ENCODE measurements at regions not wholly inside any gene's neighbourhood (a gene's known extent, or its start where the extent isn't known, plus 50 kb on each side); places are given as distances from the start of the nearest gene placed in this dataset.
"Not testable (repeated sequence)": the region's sequence is repeated elsewhere in the genome, so short reads cannot be mapped to it uniquely, and the experiment has no call there.

DNA sequence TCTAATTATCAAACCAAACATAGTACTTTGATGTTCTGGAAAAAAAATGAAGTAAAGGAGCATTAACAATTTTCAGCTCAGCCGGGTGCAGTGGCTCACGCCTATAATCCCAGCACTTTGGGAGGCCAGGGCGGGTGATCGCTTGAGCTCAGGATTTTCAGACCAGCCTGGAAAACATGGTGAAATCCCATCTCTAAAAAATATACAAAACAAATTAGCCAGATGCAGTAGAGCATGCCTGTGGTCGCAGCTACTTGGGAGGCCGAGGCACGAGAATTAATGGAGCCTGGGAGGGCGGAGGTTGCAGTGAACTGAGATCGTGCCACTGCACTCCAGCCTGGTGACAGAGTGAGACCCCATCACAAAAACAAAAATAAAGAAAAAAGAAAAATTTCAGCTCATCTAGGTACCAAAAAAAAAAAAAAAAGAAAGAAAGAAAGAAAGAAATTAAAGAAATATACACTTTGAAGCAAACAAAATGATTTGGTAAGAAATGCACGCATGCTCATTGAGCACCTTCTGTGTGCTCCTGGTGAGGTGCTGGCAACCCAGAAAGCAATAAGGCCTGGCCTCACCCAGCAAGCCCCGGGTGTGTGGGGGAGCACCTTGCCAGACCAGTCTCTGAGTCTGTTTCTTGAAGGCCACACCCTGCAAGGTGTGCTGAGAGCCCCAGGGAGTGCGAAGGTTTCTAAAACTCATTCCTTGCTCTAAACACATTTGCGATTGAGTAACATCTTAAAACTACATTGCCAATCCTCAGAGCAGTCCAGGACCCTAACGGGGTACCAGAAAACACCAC, 133.5 kb downstream of the TFCP2L1 start:
- no peak for DNase-seq

DNA sequence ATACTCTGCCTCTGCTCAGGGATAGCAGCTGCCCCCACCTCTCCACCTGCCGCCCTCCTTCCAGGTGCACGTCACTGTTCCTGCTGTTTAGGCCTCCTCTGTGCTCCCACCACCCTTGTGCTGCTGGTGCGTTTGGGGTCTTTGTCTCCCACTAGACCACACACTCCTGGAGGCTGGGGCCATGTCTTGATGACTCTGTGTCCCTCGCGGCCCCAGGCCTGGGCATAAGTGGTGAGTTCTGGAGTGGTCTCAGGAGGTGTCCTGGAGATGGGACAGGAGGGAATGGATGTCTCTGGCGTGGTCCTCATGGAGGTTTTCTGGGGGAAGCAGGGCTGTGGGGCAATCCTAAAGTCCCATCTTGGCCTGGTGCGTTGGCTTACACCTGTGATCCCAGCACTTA, 132.1 kb downstream of the TFCP2L1 start:
- no peak for DNase-seq

DNA sequence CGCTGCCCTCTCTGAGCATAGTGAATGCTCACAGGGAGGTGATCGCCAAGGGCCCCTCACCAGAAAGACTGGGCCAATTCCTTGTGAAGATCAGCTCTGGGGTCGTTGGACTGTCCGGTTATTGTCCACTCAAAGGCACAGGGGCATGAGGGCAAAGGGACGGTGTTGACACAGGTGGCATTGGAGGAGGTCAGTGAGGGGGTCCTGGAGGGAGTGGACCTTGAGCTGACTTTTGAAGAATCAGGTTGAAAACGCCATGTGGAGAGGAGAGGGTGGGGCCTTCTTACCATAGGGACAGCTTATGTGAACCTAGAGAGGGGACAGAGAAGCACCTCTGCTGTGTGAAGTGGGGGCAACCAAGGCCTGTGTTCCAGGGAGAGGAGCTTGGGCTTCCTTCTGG, 131.5 kb downstream of the TFCP2L1 start:
- DNase-seq: no peak

DNA sequence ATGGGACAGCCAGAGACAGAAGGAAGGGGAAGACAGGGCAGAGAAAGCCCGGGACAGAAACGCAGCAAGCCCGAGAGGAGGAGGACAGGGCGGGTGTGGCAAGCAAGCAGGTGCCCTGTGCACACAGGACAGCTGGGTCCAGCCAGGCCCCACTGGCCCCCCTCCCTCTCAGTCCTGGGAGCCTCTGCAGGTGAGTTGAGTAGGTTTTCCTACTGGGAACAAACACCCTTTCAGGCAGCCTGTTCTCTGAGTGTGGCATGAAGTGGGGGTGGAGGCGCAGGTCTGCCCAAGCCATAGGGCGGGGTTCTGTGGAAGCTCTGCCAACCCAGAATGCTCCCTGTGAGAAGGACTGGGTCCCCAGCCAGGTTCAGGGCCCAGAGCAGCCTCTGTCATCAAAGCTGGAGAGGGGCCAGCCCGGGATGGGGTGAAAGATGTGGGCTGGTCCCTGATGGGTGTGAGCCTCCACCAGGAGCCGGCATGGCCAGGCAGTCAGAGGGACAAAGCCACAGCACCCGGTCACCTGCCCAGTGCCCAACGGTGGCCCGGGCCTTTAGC, 129.4 kb downstream of the TFCP2L1 start:
- DNase-seq: no peak

DNA sequence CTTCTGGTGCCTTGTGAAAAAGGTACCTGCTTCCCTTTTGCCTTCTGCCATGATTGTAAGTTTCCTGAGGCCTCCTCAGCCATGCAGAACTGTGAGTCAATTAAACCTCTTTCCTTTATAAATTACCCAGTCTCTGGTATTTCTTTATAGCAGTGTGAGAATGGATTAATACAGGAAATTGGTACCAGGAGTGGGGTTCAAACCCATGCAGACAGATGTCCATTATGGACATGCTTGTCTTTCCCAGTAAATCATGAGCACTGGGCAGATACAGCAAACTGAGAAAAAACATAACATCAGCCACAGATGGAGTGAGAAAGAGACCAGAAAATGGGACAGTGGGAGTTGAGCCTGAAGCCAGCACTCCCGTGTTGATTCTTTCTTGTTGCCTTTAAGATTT, 127.5 kb downstream of the TFCP2L1 start:
- not testable (repeated sequence) for DNase-seq

DNA sequence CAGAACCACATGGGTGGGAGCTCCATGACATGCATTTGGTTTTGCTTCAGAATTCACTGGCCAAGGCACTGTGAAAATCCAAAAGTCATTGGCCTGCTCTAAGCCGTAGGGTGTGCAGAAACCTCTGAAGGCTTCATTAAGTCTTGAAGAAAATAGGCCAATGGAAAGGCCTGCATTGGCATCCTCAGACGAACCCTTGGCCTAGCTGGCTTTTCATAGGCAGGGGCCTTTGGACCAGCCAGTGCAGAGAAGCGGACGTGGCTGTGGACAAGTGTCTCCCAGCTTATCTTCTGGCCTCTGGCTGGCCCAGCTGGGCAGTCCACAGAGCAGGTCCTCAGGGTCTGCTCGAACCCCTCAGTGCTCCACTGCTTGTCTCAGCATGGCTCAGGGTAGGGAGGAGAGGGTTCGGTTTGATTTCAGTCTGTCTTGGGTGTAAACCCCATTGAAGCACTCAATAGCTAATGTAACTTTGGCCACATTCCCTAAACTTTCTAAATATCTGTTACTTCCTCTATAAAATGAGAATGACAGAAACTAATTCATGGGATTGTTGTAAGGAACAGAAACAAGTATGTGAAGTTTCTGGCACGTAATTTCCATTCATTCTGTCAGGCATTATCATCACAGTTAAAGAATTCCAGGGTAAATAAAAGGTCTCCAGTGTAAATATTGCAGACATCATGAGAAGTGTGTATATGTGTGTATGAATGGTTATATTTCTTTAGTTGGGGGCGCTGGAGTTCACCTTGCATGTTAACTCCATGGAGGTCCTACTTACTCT, 125.5 kb downstream of the TFCP2L1 start:
- DNase-seq: no peak

DNA sequence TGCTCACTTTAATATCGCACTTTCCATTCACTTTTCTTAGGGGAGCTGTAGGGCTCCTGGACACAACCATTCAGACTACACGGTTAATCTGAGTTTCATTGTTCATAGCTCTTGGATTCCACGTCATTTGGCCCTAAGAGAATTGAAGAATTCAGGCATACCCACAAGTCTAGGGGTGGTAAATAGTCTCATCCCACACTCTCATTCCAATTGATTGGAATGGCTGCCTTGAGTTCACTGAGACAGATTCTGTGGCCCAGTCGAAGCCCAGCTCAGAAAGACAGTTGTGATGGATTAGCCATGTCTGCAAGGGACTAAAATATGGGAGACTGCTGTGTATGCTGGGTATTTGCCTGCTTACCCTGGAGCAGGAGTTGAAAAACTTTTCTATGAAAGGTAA, 124.6 kb downstream of the TFCP2L1 start:
- no peak for DNase-seq

DNA sequence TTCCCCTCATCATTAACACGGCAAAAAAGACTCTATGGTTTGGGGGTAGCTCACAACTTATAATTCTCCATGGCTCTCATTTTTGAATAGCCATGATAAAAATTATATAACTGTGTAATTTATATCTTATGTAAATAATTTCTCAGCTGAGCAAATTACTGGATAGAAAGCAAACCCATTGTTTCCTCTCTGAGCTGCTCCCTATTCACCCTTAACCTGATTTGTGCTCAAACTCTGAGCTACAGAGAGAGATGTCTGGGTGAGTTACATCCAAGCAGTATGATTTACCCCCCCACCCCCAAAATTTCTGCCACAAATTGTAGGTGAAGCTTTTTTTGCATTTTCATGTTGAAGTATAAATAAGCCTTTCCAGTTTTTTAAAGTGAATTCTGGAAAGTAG, 123.7 kb downstream of the TFCP2L1 start:
- no peak for DNase-seq

DNA sequence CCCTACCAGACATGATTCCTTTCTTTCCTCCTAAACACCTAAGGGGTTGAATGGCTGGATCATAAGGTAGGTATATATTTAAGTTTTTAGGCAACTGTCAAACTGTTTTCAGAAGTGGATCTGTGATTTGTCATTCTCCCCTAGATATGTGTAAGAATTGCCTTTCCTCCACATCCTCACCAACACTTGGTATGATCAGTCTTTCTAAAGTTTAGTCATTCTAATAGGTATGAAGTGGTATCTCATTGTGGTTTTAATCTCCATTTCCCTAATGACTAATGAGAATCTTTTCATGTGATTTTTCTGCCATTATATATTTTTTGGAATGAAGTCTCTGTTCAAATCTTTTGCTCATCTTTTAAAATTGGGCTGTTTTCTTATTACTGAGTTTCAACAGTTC, 122.1 kb downstream of the TFCP2L1 start:
- no peak for DNase-seq

DNA sequence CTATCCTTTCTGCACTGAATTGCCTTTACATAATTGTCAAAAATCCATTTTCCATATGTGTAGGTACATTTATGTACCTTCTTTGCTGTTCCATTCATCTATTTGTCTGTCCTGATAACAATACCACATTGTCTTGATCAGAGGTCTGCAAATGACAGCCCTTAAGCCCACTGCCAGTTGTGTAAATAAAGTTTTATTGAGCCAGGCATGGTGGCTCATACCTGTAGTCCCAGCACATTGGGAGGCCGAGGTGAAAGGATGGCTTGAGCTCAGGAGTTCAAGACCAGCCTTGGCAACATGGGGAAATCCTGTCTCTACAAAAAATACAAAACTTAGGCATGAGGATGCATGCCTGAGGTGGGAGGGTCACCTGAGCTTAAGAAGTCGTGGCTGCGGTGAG, 121.0 kb downstream of the TFCP2L1 start:
- DNase-seq: no peak

DNA sequence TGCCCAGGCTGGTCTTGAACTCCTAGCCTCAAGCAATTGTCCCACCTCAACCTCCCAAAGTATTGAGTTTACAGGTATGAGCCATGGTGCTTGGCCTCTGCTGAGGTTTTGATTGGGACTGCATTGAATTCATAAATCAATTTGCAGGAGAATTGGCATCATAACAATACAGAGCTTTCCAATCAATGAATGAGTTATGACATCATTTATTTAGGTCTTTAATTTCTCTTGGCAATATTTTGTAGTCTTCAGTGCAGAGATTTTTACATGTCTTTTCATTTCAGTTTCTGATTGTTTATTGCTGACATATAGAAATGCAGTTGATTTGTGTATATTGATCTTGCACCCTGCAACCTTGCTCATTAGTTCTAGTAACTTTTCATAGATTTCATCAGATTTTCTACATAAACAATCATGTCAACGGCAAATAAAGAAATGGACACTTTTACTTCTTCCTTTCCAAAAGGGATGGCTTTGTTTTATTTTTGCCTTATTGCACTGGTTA, 119.9 kb downstream of the TFCP2L1 start:
- no peak for DNase-seq
